C1 segment of cervical spinal cord (tissue), 14 donors: ENCODE measurements at regions not wholly inside any gene's neighbourhood (a gene's known extent, or its start where the extent isn't known, plus 50 kb on each side); places are given as distances from the start of the nearest gene placed in this dataset.

Experiments used
- DNase-seq, 14 donors: peaks; one replicate each; lab custom pipeline; 2025; lab: John Stamatoyannopoulos, UW

DNA sequence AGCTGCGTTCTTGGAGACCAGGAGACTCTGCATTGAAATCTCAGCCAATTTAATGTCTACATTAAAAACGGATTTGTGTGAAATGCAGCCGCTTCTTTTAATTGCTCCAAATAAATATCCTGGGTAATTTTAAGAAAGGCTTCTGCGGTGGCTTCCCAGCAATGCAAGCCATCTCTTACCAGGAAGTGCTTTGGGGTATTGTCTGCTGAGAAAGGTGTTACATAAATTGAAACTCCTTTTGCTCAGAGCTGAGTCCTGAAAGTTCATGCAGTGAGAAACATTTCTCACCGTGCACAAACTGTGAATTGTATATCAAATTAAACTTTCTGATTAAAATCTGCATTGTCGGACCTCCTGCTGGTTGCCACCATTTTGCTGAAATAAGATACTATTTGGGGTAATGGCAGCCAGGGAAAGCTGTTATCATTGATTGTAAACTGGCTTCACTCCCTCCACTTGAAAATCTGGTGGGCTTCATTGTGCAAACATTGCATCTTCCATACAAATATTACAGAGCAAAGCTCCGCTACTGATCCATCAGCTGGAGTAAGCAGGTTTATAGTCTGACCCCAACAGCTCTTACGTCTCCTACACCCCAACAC is 59.5 kb downstream of the ZIC5 start:
- DNase-seq, result no peak

DNA sequence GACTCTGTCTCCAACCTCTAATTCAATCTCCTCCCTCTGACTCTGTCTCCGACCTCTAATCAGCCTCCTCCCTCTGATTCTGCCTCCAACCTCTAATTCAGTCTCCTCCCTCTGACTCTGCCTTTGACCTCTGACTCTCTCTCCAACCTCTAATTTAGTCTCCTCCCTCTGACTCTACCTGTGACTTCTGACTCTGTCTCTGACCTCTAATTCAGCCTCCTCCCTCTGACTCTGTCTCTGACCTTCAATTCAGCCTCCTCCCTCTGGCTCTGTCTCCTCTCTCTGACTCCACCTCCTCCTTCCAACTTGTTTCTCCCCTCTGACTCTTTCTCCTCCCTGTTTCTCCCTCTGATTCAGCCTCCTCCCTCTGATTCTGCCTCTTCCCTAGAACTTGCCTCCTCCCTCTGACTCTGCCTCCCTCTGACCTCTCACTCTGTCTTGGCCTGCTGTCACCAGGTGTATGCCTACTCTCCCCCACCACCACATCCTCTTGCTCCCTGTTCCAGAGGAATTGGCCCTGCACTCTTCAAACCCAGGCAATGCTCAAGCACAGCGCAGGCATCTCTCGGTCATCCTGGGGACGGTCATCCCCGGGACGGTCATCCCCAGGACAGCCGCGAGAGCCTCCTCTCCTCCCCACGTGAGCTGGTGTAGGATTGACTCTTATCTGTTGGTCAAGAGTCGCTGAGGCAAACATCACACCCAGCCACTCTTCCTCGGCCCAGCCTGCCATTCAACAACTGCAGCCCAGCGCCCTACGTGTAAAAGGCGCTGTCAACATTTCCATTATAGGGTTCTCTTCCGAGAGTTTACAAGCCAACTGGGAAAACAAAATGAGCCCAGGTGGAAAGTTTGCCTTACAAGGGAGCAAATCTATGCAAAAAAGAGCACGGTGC is 60.2 kb downstream of the ZIC5 start:
- no peak for DNase-seq

DNA sequence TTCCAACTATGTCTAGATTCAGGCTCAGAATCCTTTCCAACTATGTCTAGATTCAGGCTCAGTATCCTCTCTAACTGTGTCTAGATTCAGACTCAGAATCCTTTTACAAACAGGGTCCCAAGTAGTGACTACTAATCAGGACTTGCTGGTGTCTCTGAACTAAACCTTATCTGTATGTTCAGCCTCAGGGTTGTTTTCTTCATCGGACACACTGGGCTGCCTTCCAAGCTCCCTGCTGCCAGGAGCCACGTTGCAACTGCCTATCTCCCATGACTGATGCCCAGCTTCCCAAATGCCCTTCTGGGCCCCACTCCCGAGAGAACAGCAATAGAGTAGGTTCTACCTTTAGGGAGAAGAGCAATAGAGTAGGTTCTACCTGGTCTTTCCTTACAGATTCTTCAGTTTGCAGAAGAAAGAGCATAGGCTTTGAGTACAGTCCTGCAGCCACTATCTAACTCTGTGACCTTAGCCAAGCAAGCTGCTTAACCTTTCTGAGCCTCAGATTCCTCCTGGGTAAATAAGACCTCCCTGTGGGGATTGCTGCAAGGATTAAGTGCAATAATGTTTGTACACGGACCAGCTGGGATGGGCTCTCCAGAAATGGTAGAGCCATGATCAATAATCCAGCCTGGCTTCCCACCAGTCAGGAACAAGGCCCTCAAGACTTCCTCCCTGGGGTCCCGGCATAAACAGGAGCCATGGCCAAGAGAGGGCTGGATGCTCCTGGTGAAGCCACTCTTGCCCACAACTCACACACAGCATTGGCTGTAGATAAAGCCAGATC is 61.5 kb downstream of the ZIC5 start:
- DNase-seq, result peak in 1 of 14 donors; percentile 48

DNA sequence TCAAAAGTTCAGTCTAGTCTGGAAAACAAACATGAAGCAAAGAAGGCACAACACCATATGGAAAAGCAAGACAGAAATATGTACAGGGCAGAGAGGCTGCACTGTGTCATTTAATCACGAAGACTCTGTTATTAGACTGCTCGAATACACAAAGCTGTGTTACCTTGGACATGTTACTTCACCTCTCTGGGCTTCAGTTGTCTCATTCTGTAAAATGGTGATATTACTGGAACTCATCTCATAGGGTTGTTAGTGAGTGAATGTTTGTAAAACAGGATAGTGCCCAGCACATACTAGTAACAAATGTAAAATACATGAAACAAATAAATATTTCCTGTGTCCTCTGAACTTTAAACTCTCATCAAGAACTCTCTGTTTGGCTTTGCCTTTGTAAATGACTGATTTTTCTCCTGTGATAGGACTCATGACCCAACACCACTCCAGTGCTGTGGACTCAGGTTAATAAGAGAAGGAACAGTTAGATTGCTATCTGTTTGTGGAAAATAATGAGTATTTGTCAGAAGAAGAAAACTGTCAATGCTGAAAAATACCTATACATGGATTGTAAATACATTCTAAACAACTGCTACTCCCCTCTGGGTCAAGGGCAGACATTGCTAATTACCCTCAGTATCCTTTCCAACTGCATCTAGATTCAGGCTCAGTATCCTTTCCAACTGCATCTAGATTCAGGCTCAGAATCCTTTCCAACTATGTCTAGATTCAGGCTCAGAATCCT is 62.3 kb downstream of the ZIC5 start:
- no peak for DNase-seq

DNA sequence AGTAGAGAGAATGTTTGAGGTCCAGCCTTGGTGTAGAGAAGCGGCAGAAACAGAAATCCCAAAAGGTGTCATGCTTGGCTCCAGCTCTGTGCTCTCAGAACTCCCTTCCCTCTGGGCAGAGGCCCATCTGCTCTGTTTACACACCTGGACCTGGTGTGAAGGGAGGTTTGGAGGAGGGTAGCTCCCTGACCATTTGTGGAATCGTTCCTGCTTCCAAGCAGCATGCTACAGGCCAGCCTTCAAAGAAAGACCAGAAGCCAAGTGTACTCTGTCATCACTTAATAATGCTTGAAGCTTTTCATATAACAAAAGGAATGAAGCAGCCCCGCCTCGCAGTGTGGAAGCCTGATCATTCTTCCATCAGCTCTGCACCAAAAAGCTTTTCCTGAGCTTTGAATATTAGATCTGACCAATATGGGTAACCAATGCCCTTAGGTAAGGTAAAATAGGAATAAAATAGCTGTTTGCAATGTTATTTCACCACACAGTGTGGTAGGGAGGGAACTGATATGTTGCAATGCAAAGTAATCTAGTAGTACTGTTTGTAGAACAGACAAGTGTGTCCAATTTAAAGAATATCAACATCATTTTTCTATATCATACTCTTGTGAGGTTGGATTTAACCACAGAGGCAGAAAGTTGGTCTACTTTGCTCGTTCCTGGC is 63.3 kb downstream of the ZIC5 start:
- DNase-seq, result peak in 1 of 14 donors; percentile 26

DNA sequence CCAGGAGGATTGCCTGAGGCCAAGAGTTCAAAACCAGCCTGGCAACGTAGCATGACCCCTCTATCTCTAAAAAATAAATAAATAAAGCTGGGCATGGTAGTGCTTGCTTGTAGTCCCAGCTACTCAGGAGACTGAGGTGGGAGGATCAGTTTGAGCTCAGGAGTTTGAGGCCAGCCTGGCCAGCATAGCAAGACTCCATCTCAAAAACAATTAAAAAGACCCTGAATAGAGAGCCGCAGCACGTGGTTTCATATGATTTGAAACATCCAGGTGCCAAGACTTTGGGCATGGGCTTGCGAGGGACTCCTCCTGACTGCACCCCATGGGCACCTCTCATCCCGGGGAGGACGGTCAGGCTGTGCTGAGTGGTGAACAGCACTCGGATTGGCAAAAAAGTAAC is 63.9 kb downstream of the ZIC5 start:
- DNase-seq, result no peak

DNA sequence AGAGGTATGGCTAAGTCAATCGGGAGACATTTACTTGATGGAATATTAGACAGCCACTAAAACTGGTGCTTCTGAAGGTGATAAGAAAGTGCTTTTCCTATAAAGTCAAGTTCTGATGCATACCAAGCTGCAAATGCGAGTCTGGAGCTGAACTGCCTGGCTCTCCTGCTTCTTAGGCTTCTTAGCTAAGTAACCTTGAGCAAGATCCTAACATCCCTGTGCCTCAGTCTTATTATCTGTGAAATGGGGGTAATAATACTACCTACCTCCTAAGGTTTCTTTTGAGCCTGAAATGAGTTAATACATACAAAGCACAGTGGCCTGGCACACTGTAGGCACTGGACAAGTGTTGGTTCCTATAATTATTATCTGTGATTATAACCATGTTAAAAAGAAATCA is 64.5 kb downstream of the ZIC5 start:
- no peak for DNase-seq

DNA sequence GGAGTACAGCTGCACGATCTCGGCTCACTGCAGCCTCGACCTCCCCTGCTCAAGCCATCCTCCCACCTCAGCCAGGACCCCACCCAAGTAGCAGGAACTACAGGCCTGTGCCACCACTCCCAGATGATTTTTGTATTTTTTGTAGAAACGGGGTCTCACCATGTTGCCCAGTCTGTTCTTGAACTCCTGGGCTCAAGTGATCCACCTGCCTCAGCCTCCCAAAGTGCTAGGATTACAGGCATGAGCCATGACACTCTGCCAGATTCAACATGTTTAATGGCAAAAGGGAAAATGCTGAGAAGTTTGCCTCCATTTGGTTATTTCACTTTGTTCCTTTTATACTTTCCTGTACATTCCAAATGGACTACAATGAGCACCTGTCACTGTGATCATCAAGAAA is 65.8 kb downstream of the ZIC5 start:
- DNase-seq, result no peak

DNA sequence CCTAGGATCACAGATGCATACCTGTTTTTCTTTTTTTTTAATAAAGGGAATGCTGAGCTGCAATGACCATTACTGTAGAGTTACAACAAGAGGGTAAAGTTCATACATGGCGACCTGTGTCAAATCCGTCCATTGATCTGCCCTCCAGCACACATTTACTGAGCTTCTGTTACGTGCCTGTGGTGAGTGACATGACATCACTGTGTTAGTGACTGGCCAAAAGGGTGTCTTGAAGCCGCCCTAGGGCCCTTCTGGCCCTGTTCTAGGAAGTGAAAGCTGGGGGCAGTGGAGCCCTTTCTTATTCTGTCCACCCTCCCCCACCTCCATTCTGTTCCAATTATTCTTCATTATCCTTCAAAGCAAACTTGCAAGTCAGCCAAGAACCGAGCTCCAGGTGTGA is 66.3 kb downstream of the ZIC5 start:
- DNase-seq, result no peak

DNA sequence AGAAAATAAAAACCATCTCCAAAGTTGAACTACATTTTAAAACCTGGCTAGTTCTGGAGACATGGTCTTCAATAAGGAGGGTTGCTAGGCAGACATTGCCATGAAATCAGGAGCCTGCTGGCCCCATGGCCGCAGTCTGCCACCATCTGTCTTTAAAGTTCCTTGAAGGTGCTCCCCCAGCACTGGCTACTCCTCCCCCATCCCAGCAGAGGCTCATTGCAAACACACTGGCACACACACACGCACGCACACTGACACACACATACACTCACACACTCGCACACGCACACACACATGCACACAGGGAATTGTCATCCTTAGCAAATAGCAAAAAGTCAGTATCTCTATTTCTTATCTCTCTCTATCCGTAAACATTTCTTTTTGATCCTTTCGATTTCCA is 68.4 kb downstream of the ZIC5 start:
- DNase-seq, result no peak

DNA sequence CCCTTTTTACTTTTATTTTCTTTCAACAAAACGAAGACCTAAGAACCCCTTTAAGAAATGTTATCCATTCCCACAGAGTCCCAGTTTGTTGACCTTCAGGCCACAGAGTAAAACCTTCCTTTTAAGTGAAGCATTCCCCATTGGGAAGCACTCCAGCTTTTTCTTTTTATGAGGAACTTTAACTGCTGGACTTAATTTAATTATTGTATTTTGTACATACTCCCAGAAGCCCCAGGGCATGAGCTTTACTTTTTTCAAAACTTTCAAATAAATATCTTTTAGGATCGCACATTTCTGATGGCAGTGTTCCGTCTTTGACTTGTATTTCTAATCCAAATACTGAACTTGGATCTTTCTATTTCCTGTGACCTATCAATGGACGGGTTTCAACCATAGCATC is 68.9 kb downstream of the ZIC5 start:
- no peak for DNase-seq

DNA sequence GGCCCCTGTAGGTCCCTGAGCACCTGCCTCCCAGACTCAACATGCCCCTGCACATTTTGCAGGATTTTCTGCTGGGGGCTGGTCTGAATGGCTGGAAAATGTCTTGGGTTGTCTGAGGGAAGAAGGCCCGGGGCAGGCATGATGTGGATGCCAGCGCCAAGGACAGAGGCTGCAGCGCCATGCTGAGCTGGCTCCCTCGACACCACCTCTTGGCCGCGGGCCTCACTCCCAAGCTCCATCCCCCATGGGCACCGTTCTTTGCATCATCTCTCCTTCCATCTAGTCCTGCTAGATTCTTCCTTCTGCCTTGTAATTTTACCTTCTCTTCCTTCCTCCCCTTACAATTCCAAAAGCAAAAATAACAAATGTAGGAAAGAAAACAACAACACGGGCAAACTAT is 70.6 kb downstream of the ZIC5 start:
- peak in 1 of 14 donors; percentile 52 for DNase-seq

DNA sequence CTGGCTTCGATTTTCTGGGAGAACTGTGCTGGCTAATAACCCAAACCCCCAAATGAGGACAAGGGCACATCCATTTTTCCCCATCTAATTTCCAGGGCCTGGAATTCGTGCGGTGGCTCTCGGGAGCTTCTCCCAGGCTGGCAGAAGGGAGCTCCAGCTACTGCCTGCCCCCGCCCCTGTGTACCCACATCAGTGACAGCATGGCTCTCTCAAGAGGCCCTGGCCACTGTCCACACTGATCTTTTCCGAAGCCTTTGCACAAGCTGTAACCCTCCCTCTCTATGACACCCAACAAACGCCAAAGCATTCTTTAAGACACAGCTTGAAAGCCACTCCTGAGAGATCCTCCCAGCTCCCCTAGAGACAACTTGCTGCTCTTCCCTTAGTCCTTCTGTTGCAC is 73.1 kb downstream of the ZIC5 start:
- peak in 1 of 14 donors; percentile 75 for DNase-seq

DNA sequence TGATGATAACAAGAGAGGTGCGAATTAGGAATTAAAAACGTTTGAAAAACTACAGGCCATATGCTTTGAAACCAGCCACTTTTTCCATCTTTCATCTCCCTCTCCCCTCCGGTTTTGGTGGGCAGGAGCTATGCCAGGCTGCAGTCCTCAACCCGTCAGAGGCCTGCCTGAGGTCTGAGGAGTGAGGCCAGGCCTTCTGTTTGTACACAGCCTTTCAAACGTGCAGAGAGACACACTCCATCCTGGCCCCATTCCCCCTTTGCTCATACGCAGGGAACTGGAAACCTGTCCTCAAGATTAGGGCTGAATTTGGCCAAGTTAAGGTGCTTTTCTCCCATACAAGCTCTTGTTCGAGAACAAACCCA is 74.5 kb downstream of the ZIC5 start:
- DNase-seq, result peak in 1 of 14 donors; percentile 30

DNA sequence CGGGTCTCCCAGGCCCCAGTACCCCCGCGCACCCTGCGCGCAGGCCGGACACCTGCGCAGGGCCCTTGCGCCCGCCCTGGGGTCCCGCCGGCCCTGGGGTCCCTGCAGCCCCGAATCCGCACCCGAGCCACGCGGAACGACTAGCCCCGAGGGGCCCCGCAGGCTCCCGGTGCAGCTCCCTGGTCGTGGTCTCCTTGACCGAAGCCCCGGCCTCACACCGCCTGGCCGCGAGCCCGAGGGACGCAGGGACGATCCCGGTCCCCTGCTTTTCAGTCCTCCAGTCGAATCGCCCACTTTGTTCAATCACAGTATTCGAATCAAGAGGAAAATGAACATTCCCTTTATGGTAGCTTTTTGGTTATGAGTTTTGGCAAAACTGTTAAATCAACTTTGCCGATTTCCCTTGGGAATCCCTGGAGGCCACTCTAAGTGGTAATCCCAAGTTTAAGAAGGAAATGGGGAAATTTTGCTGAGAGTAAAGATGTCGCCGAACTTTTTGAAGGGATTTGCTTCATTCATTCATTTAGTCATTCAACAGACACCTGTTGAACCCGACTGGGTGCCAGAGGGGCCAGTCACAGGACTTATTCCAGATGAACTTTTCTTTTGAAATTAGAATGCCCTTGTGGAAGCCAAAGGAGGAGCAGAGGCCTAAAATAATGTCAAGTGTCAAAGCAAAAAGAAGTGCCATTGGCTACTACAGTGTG is 75.0 kb downstream of the ZIC5 start:
- DNase-seq, result no peak

DNA sequence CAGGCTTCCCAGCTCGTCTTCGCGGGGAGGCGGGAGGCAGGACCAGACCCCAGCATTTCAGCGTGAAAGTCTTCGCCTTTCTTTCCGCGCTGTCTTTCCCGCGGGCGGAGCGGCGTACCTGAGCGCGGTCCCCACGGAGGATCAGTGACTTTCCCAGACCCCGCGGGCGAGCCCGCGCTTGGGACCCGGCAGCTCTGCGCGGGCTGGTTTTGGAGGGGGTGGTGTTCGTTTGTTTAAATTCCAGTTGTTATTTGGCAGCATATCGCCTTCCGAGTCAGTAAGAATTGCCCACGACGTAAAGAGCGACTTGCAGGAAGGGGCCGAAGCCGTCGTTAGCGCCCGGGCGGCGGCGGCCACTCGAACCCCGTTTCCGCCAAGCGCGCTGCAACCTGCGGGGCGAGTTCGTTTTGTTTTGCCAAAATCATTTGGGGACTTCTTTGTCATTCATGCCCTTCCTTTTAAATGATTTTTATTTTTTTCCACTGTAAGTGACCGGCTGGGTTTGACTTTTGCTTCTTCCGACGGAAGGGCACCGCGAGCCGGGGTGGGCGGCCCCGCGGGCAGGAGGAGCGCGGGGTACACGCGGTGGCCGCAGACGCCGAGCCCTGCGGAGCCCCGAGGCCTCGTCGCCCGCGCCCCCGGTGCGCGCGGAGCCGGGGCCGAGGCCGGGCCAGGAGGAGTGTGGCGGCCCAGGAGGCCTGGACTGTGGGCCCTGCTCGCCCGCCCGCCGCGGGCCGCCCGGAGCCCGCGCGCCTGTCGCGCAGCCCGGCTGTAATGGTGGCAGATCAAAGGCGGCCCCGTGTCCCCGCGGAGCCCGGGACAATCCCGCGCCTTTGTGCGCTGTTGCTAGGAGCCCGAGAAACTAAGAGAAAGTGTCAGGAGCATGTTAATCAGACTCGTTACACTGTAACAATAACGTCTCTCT is 75.9 kb downstream of the ZIC5 start:
- DNase-seq, result peak in 1 of 14 donors; percentile 18

DNA sequence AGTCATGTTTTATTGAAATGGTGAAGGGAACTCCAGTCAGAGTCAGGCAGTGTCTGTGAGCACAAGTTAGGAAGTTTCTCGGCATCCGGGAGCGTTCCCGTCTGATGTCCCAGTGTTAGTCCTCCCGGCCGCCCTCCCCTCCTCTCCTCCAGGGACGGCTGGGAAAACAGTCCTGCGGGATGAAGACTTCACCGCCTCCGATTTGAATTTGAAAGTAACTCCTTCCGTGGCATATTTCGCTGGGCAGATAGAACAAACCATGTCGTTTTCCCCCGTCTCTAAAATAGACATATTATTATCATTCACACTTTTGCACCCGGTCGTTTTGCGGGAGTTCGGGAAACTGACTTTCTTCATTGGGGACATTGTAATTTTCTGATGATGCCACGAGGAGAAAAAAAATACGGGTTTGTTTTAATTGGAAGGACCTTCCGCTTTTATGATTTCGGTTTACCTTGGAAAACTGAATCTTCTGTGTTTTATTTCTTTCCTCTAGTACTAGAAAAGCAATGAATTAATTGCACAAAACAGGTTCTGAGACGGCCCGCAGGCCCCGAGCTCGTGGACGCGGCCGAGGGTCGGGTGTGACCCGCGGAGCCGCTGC is 76.6 kb downstream of the ZIC5 start:
- DNase-seq, result peak in 1 of 14 donors; percentile 25

DNA sequence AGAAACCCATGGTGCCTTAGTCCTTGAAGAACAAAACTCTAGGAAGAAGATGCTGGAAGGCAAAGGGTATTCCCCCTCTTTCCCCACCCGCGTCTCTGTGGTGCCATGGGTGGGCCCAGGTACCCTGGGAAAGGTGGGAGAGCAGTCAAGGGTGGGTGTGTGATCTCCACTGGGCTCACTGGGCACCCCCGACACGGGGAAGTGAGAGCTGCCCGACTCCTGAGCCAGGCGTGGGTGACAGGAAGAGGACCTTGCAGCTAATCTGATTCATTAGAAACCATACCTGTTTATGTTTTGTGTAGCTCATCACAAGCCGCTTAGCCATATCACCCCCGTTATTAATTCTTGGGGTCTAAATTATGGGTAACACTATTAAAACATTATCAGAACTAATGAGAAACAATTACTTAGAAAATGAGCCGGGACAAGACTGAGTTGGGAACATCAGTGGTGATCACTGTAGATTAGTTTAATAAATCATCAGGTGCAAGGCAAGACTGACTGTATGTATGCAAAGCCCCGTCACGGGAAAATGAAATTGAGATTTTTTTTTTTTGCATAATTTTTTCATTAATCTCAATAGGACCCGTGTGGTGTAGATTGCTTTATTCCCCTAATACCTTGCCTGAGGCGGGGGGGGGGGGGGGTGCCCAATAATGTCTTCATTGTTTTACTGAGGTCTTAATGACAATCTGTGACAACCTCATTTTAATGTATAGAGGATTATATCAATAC is 77.3 kb downstream of the ZIC5 start:
- no peak for DNase-seq
